Right lung (tissue), 2 donors: ENCODE measurements at regions not wholly inside any gene's neighbourhood (a gene's known extent, or its start where the extent isn't known, plus 50 kb on each side); places are given as distances from the start of the nearest gene placed in this dataset.
A peak's percentile ranks its signal among the peaks of the same experiment; 100 is the strongest.
"Not testable (repeated sequence)": the region's sequence is repeated elsewhere in the genome, so short reads cannot be mapped to it uniquely, and the experiment has no call there.

Source experiments
- DNase-seq, 2 donors: peaks; one replicate each; pipeline ENCODE4 v3.0.0-alpha.2; 2013

DNA sequence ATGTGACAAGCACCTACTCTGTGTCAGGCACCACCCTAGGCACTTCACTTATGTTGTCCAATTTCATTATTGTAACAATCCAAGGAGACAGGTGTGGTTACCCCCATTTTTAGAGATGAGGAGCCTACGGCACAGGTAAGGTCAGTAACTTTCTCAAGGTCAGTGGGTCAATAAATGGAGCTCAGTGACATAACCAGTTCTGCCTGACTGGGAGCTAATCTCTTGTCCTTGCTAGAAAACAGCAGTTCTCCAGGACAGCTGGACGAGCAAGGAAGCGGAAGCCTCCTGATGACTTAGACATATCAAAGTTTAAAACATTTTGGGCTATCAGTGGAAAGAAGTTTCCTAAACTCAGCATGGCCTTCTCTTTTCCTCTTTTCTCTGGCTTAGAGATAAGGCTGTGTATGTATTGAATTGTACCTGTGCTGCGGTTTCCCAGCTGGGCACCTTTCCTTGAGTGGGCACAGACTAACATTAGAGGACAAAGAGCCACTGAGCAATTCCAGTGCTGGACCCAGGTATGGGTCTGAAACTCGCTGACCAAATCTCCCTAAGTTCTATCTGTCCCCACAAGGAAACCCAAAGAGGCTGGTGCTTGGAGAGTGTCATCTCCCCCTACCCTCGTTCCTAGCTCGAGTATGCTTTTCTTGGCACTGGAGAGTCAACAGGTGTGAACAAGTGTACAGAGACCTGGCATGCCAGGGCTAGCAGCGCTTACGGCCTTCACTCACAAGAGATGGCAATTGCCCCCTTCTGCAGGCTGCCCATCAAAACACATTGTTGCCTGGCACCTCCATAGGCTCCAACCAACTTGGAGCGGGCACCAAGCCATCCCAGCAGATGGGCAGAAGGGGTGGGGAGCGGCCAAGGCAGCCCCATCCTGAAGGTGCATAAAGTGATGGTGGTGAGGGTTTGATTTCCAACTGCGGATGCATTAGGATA is 456.1 kb upstream of the PROX1 start:
- DNase-seq, result no peak

DNA sequence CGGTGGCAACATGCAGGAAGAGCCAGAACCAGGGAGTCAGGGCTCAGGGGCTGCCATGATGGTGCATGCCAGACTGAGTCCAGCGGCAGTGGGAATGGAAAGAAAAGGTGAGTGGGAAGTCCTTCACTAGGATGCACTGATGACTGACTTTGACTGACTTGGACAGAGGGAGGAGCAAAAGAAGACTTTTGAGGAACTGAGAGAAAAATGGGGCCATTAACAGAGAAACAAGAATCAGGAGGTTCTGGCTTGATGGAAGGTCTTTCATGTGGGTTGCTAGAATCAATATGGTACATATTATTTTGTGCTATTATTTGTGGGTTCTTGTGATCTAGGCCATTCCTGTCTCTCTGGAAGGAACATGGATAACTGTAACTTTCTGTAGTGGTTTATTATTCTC is 454.6 kb upstream of the PROX1 start:
- no peak for DNase-seq

DNA sequence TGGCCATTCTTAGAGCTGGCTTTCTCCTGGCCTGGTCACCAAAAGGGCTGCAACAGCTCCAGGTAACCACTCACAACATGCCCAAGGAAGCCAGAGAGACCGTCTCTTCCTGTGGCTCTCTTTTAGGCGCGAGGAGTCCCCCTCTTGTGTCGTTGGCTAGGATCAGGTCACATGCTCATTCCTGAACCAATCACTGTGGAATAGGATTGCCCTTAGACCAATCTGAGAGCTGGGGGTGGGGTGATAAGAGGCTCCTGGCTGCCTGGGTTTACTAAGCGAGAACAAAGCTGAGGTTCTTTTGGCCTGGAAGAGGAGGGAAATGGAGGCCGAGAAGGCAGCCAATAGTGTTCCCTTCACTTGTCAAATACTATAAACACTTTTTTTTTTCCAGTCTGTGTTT is 452.1 kb upstream of the PROX1 start:
- DNase-seq, result no peak

DNA sequence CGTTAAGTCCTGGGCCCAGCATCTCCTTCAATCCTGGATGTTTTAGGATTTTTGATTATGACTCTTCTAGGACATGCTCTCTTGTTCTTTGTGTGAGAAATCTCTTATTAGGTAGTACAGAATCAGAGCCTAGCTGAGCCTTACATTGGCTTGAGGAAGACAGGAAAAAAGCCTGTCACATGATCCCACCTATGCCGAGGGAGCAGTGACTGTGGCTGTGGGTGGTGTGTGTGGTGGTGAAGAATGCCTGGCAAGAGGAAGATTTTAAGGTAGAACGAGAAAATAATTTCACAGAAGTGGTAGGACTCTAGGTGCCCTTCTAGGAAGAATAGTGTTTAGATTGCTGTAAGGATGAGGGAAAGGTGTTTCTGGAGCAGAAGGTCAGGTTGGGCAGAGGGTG is 449.5 kb upstream of the PROX1 start:
- no peak for DNase-seq

DNA sequence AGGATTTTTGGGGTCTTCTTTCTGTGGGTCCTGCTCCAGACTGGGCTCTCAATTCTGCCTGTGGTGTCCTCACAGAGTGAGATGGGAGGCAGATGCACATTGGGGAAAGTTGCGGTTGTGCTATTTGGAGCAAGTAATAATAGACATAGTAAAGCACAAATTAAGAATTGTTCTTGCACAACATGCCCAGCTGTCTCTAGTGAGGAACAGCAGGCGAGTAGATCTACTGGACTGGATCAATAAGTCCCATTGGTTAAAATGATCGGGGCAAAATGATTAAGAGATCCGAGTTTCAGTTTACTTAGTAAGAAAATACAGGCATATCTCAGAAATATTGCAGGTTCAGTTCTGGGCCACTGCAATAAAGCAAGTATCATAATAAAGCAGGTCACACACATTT is 448.3 kb upstream of the PROX1 start:
- DNase-seq, result no peak

DNA sequence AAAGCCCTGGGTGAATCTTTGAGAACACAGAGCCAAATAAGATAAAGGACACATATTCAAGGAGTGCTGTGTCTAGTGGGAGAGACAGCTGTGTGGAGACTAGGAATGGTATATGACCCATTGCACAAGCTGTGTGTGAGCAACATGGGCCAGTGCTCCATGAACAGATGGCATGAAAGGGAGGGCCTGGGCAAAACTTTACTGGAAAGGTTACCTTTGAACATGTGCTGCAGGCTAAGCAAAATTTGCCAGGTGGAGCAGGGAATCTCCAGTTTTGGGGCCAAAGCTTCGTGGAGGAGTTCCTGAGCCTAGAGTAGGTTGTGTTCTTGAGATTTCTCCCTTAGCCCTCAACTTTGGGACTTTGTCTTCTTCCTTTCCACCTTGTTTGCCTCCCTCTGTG is 446.1 kb upstream of the PROX1 start:
- no peak for DNase-seq

DNA sequence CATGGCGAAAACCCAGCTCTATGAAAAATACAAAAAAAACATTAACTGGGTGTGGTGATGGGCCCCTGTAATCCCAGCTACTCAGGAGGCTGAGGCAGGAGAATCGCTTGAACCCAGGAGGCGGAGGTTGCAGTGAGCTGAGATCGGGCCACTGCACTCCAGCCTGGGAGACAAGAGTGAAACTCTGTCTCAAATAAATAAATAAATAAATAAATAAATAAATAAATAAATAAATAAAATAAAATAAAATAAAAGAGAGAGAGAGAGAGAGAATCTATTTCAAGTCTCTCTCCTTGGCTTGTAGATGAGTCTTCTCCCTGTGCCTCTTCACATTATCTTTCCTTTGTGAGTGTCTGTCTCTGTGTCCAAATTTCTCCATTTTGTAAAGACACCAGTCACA is 442.6 kb upstream of the PROX1 start:
- DNase-seq, result not testable (repeated sequence)

DNA sequence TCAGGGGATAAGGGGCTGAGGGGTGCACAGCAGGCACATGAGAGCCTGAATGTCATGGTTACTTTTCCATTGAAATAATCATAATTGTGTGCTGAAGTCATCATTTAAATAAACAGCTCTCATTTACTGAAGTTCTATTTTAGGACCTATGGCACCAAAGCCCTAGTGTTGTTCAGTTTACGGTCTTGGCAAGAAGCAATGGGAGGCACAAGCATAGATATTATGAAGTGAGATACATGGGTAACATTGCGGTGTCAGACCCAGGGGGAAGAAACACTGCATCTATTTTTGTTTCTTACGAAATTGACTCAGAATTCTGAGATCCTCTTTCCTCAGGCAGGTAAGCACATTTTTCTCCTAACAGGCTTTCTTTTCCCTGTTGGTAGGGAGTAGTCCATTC is 437.8 kb upstream of the PROX1 start:
- DNase-seq, result no peak

DNA sequence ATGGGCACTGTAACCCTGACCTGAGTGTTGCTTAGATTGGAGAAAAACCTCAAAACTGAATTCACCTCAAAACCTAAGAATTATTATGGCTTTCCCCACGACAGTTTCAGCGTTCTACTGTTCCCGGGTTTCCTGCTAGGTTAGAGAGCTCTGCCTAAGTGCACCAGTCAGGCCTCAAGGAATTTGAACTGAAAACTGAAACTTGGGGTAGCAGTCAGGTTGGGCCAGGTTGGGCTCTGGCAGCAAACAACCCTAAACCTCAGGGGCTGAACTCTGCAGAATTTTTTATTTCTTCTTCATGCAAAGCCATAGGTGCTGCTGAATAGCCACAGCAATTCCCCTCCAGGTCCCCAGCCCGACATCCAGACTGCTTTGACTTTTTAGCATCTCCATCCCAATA is 437.0 kb upstream of the PROX1 start:
- no peak for DNase-seq

DNA sequence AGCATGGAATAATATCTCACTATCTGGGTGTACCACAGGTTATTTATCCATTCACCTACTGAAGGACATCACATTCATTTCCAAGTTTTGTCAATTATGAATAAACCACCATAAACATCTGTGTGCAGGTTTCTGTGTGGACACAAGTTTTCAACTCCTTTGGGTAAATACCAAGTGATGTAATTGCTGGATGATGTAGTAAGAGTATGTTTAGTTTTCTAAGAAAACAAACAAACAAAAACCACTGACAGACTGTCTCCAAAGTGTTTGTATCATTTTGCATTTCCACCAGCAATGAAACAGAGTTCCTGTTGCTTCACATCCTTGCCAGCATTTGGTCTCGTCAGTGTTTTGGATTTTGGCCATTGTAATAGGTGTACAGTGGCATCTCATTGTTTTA is 435.7 kb upstream of the PROX1 start:
- DNase-seq, result no peak

DNA sequence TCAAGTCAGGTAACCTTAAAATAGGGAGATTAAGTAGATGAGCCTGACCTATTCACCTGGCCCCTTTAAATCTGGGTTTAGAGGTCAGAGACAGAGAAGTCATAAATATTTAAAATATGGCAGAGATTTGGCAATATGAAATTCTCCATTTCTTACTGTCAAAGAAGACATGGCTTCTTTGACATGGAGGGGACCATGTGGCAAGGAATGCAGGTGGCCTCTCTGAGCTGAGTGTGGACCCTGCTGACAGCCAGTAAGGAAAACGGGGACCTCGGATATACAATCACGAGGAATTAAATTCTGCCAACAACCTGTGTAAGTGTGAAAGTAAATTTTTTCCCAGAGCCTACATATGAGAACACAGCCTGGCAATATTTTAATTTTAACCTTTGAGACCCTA is 427.5 kb upstream of the PROX1 start:
- DNase-seq, result no peak

DNA sequence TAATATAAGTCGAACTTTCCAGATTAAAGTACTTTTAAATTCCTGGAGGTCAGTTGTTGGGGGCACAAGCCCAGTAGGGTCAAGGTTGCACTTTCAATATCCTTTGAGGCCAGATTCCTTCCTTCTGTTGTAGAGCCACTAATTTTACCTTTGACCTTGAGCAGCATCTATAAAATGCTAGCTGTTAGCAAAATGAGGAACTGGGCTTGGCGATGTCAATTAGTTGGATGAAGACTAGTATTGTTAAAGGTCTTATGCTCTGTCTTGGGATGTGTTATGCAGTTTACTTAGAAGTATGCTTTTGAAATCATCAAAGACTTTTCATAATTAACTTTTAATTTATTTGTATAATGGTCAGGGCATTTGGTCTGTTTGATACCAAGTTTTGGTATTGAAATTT is 425.9 kb upstream of the PROX1 start:
- DNase-seq, result no peak

DNA sequence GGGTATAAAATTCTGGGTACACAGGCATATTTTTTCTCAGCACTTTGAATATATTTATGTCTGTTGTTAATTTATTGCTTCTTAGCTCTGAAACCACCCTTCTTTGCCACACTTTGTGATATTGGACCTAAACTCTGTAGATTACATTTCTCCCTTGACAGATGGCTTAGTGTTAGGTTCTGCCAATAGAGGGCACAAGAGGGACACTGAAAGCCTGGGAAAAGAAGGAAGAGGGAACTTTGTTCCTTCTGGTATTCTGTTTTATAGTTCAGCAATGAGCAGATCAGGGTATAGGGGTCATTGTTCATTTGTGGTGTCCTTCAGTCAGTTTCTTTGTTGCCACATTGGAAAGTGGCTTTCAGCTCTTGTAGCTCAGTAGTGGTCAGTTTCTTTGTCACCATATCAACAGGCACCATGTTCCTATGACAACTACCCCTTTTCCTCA is 423.5 kb upstream of the PROX1 start:
- DNase-seq, result no peak

DNA sequence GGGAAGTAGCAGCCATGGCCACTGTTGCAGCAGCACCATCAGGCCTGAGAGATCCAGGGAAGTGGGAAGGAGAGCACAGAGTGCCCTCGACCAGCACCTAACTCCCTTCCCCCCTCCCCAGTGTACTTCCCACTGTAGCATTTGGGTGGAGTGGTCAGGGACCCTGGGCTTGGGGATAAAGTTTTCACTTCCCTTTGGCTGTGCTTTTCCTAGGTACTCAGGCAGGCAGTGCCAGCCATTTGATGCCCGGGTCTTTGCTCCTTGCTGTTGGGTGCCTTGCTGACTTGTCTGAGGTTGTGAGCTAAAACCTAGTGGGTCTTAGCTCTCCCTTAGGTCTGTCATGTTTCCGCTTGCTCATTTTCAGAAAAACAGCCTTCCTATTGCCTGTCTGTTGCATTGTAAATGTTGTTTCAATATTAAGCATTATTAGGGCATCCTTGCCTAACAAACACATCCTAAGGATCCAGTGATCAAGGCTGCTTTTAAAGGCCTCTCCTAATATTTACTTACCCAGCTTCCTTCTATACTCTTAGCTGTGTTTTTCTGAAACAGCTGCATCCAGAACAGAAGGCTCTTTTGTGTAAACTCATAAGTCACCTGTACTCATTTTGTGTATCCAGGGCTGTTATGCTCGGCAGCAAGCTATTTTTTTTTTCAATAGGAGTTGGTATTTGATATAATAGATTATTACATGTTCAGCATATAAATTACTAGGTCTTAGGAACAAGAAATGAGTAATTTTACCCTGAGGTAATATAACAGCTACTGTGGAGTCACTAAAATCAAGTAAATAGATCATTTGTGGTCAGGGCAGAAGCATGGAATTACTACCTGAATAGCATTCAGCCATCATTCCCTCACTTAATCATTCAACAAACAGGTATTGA is 418.6 kb upstream of the PROX1 start:
- DNase-seq, result no peak

DNA sequence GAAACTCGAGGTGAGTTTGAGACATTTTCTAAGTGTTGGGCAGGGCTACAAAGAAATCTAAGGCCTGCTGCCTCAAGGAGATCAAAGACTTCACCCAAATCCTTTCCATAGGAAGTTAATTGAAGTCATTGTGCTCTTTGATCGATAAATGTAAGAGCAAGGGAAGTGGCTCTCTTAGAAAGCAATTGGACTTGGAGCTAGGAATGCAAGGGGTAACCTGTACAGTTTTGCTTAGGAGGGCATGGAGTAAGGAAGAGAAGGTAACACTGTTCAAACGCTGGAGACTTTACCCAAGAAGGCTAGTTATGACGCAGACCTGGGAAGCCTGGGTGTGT is 418.0 kb upstream of the PROX1 start:
- no peak for DNase-seq

DNA sequence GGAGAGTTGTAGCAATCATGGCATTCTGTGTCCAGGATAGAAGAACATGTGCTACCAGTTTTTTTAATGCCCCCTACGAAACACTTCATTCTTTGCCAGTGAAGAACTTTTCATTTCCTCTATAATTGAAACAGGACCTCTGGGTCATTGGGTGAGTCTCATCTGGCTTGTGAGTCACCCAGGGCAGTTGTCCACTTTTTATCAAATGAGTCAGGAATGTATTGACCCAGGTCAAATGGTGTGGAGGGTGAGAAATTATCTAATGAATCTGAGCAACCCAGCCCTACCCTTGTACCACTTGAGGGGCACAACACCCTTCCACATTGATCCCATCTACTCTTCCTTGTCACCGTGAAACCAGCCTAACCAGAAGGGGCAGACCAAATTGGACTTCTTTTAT is 417.3 kb upstream of the PROX1 start:
- DNase-seq, result no peak

DNA sequence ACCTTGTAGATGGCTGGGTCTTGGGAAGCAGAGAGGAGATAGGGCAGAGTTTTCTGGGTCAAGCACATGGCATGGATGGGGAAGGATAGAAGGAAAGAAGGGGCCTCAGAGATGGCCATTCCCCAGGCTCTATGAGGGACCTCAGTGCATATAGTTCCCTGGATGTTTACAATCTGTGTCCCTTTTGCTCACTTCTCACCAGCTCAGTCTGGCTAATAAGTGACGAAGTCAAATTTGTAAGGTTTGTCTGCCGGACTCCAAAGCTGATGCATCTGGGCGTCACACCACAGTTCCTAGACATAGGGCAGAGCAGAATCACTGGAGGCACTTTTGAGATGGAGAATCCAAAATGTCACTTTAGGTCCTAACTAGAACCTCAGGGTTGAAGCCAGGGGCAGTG is 416.4 kb upstream of the PROX1 start:
- no peak for DNase-seq

DNA sequence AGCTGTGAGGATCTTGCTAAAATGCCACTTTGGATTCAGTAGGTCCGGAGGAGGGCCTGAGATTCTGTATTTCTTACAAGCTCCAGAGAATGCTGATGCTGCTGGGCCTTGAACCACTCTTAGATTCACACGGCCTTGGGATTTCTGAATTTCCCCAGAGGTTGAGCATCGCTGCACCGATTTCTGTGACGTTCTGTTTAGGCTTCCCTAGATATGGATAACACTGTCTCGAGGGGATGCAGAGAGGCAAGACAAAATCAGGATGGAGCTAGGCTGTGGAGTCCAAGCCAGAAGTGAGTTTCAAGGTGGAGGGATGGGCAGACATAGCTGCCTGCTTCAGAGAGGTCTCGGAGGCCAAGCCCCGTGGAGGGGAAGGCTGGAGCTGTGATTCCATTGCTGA is 415.9 kb upstream of the PROX1 start:
- no peak for DNase-seq

DNA sequence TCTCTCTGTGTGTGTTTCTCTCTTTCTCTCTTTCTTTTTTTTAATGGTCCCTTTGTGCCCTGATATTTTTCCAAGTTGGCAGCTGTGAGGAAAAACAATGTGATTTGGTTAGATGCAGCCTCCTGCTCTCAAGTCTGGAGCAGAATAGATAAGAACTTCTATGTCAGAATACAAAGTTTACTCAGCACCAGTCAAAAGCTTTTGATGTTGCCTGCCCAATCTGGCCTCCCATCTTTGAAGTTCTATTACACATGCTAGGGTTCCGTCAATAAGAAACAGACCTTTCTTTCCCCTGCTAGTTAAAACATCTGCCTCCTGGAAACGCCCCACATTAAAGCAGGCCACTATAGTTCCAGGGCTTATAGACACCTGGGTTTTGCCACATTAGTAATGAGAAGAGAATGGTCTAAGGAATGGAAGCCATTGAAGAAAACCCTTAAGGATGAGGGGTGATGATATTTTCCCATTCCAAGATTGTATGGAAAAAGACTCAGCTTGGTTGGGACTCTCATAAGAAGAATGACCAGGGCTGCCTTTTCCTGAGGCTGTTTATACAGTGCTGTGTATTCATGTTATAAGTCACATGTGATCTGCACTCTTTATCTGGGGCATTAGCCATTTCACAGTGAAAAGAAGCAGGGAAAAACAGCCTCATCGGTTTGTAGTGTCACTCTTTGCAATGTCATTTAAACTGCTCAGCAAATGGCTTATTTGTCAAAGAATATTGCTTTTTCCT is 414.7 kb upstream of the PROX1 start:
- peak; percentile 26 to 46 for DNase-seq

DNA sequence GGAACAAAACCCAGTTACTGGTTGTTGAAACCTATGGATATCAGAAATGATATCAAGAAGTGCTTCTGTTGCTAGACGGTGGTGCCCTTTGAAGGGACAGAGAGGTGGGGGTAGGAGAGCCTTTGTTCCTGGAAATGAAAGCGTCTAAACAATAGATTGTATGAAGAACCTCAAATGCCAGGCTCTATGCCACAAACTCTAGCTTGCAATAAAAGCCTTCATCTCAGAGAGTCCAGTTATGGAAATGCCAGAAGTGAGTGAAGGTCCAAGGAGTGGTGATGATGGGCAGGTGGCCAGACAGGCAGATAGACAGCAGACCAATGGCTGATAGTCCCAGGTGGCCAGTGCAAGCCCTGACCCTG is 414.1 kb upstream of the PROX1 start:
- no peak for DNase-seq

DNA sequence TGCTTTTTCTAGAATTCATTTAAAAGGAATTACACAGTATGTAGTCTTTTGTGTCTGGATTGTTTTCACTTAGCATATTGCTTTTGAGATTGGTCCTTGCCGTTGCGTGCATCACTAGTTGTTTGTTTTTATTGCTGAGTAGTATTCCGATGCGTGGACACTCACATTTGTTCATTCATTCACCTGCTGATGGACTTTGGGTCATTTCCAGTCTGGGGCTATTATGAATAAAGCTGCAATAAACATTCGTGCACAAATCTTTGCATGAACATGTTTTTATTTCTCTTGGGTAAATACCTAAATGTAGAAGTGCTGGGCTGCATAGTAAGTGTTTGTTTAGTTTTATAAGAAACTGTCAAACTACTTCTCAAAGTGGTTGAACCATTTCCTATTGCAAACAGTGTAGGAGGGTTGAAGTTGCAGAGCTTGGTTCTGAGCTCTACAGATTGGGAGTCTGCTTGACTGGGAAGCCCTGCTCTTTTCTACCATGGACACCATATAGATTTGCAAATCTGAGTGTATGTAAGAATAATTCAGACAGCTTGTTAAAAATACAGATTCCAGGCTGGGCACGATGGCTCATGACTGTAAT is 404.7 kb upstream of the PROX1 start:
- DNase-seq, result no peak

DNA sequence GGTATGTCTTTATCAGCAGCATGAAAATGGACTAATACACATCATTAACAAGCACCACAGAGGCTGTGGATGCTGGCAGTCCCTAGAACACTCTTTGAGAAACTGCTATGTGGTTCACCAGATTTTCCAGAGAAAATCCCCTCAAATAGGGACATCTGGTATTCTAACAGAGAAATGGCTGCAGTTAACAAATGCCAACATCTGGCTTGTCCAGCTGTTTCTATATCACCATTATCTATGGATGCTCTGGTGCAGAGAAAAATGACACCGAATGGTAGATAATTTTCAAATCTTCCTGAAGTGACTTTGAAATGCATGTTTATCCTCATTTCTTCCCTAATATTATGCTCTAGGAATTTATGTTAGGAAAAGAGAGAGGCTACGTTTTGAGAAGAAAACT is 403.5 kb upstream of the PROX1 start:
- DNase-seq, result no peak
